PC-3 (cell line): ENCODE measurements at regions not wholly inside any gene's neighbourhood (a gene's known extent, or its start where the extent isn't known, plus 50 kb on each side); places are given as distances from the start of the nearest gene placed in this dataset.
A peak's percentile ranks its signal among the peaks of the same experiment; 100 is the strongest.

Experiments
- ATAC-seq: fragments of 200-7000 bp; cut with Tn5 transposase; 2 replicates; pipeline ENCODE4 v1.9.1; 2020; ENCODE audit warnings: mild to moderate bottlenecking, moderate library complexity
- BruUV-seq: library from RNA; stranded (reverse); fragments of 400-500 nt; replicated peaks from 2 replicates; lab custom pipeline; 2021; lab: Mats Ljungman, UMichigan
- CTCF ChIA-PET: fragments of 300-600 bp; sonication (Branson Sonifier 250); formaldehyde crosslinking; loops from one replicate; lab custom pipeline; 2022; ENCODE audit warnings: antibody characterized with exemption; lab: Charles Lee
- POLR2A ChIA-PET: fragments of 300-600 bp; sonication (Branson Sonifier 250); formaldehyde crosslinking; loops from one replicate; lab custom pipeline; 2022; ENCODE audit warnings: antibody characterized with exemption; ENCODE audit not compliant: unreplicated experiment; lab: Charles Lee
- DNase-seq: peaks from one replicate; pipeline ENCODE4 v3.0.0-alpha.2; 2015
- H2AFZ ChIP-seq: fragments of 300-600 bp; sonication (generic); 2 replicates; pipeline ENCODE4 v1.6.0; 2016; ENCODE audit warnings: antibody characterized with exemption, low read length
- H3F3A ChIP-seq: fragments of 300-600 bp; sonication (generic); one replicate; pipeline ENCODE4 v1.6.0; 2017; ENCODE audit warnings: antibody characterized with exemption, low read length, control low read depth, mild to moderate bottlenecking; ENCODE audit not compliant: unreplicated experiment
- H3K27ac ChIP-seq: fragments of 300-600 bp; sonication (generic); 2 replicates; pipeline ENCODE4 v1.5.1; 2016; ENCODE audit warnings: mild to moderate bottlenecking, low read length
- H3K27me3 ChIP-seq: fragments of 300-600 bp; sonication (generic); 2 replicates; pipeline ENCODE4 v1.6.1; 2016; ENCODE audit warnings: low read length, mixed read lengths
- H3K36me3 ChIP-seq: fragments of 300-600 bp; sonication (generic); 2 replicates; pipeline ENCODE4 v1.6.1; 2016; ENCODE audit warnings: low read depth, mixed run types, low read length, mixed read lengths
- H3K4me1 ChIP-seq: fragments of 300-600 bp; sonication (generic); 2 replicates; pipeline ENCODE4 v1.5.1; 2016; ENCODE audit warnings: low read length; ENCODE audit not compliant: insufficient read depth
- H3K4me2 ChIP-seq: fragments of 300-600 bp; sonication (generic); 2 replicates; pipeline ENCODE4 v1.6.0; 2016; ENCODE audit warnings: low read length
- H3K4me3 ChIP-seq: fragments of 300-600 bp; sonication (generic); 2 replicates; pipeline ENCODE4 v1.5.1; 2016; ENCODE audit warnings: mild to moderate bottlenecking, low read length, mixed read lengths
- H3K79me2 ChIP-seq: fragments of 300-600 bp; sonication (generic); 2 replicates; pipeline ENCODE4 v1.6.1; 2017; ENCODE audit warnings: low read length, mixed read lengths
- H3K9ac ChIP-seq: fragments of 300-600 bp; sonication (generic); 2 replicates; pipeline ENCODE4 v1.6.0; 2016; ENCODE audit warnings: mild to moderate bottlenecking, low read length
- H3K9me2 ChIP-seq: fragments of 300-600 bp; sonication (generic); replicated peaks from 2 replicates; pipeline ENCODE4 v1.6.1; 2016; ENCODE audit warnings: mixed run types, low read length, mixed read lengths
- H3K9me3 ChIP-seq: fragments of 300-600 bp; sonication (generic); 2 replicates; pipeline ENCODE4 v1.6.1; 2016; ENCODE audit warnings: low read length, mixed read lengths
- H4K20me1 ChIP-seq: fragments of 300-600 bp; sonication (generic); 2 replicates; pipeline ENCODE4 v1.6.1; 2016; ENCODE audit warnings: low read length, mixed read lengths
- CTCF ChIP-seq: fragments of 300-600 bp; sonication (generic); conservative IDR thresholded peaks from 2 replicates; pipeline ENCODE4 v1.5.1; 2017; ENCODE audit warnings: antibody characterized with exemption, low read depth, mild to moderate bottlenecking, low read length
- EZH2 ChIP-seq: fragments of 300-600 bp; sonication (generic); IDR thresholded peaks from one replicate; pipeline ENCODE4 v1.6.1; 2017; ENCODE audit warnings: antibody characterized with exemption, mild to moderate bottlenecking, low read length; ENCODE audit not compliant: unreplicated experiment
- EZH2phosphoT487 ChIP-seq: fragments of 300-600 bp; sonication (generic); IDR thresholded peaks from 2 replicates; pipeline ENCODE4 v1.6.1; 2018; ENCODE audit warnings: mild to moderate bottlenecking, antibody characterized with exemption, low read length, borderline replicate concordance
- intact Hi-C: fragments of 100-400 bp; cut with micrococcal nuclease; formaldehyde crosslinking; loops from 2 replicates; pipeline ENCODE4 v1.9.0; 2023

DNA sequence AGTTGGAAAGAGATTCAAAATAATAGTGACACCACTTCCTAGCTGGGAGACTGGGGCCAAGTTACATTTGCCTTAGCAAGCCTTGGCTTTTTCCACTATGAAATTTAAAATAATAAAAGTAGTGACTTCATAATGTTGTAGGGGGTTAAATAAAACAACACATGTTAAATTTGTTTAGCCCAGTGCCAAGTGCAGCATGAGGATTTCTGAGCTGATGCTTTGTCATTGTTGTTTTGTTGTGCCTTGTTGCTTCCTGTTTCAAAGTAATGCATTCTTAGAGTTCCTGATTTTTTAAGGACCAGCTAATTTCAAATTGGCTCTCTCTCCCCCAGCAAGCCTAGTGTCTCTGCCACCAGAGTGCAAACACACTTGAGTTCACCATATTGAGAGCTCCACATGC is 270.7 kb upstream of the PAPPA start:
- Histone ChIP-seq H3K4me3 (no peak overlapping the region), H4K20me1 (no peaks in the 10 kb centered on the region), H3K4me1 (no peaks in the 10 kb centered on the region), H3K9me3 (no peaks in the 10 kb centered on the region), H2AFZ (no peak overlapping the region), H3K4me2 (no peak overlapping the region), H3K27ac (no peak overlapping the region), H3K79me2 (no peaks in the 10 kb centered on the region), H3K36me3 (no peaks in the 10 kb centered on the region), H3F3A (no peaks in the 10 kb centered on the region), H3K9me2 (no peaks in the 10 kb centered on the region), H3K27me3 (no peaks in the 10 kb centered on the region), H3K9ac (no peak overlapping the region)
- BruUV-seq, result no TSS peak
- ATAC-seq (no peak), DNase-seq (no peak)
- POLR2A ChIA-PET, result no interaction called here
- no peak for TF ChIP-seq EZH2phosphoT487
- no peak for TF ChIP-seq CTCF
- no peak for TF ChIP-seq EZH2
- intact Hi-C loops, result loop anchor here (1.0 to 10.0 kb wide), 4 partner anchors 229 to 612 kb away; no protein-coding TSS in a partner anchor
- CTCF ChIA-PET, result no interaction called here

GRCh38 chr9:115883467-115884329 is 269.9 kb upstream of the PAPPA start:
- Histone ChIP-seq H3K79me2 (no peaks in the 10 kb centered on the region), H3K9ac (no peak overlapping the region), H2AFZ (no peak overlapping the region), H3F3A (no peaks in the 10 kb centered on the region), H3K27me3 (no peaks in the 10 kb centered on the region), H3K27ac (no peak overlapping the region), H3K36me3 (no peaks in the 10 kb centered on the region), H3K4me3 (no peak overlapping the region), H3K4me2 (no peak overlapping the region), H3K9me2 (no peaks in the 10 kb centered on the region), H3K4me1 (no peaks in the 10 kb centered on the region), H4K20me1 (no peaks in the 10 kb centered on the region), H3K9me3 (no peaks in the 10 kb centered on the region)
- peak; percentile 69 for DNase-seq
- ATAC-seq, result peak; percentile 76
- no TSS peak for BruUV-seq
- intact Hi-C loops, result loop anchor here (1.0 to 10.0 kb wide), 4 partner anchors 229 to 611 kb away; no protein-coding TSS in a partner anchor
- POLR2A ChIA-PET, result no interaction called here
- CTCF ChIA-PET, result no interaction called here
- TF ChIP-seq CTCF (peak; percentile 76), EZH2phosphoT487 (no peak), EZH2 (no peak)

- Histone ChIP-seq H3K9me2 (no peaks in the 10 kb centered on the region), H3K9ac (no peak overlapping the region), H4K20me1 (no peaks in the 10 kb centered on the region), H3K27ac (no peak overlapping the region), H3K4me3 (no peak overlapping the region), H3K27me3 (no peaks in the 10 kb centered on the region), H2AFZ (no peak overlapping the region), H3K9me3 (no peaks in the 10 kb centered on the region), H3F3A (no peaks in the 10 kb centered on the region), H3K4me2 (no peak overlapping the region), H3K36me3 (no peaks in the 10 kb centered on the region), H3K79me2 (no peaks in the 10 kb centered on the region), H3K4me1 (no peaks in the 10 kb centered on the region)
- intact Hi-C loops, result loop anchor here (5.0 to 10.0 kb wide), 2 partner anchors 282 to 610 kb away; no protein-coding TSS in a partner anchor
- BruUV-seq, result no TSS peak
- CTCF ChIA-PET, result no interaction called here
- DNase-seq (no peak), ATAC-seq (no peak)
- POLR2A ChIA-PET, result no interaction called here
- TF ChIP-seq CTCF (no peak), EZH2 (no peak), EZH2phosphoT487 (no peak)
These were observed 268.7 kb upstream of the PAPPA start for GRCh38 chr9:115884846-115885245.
